Ovary (tissue), 3 donors: ENCODE measurements at regions not wholly inside any gene's neighbourhood (a gene's known extent, or its start where the extent isn't known, plus 50 kb on each side); places are given as distances from the start of the nearest gene placed in this dataset.

Source experiments
- CTCF ChIP-seq, 3 donors: fragments of 450-650 bp in 2 of 3; fragments of 200-600 bp in 1 of 3; IDR thresholded peaks; one replicate each; pipeline versions ENCODE4 v1.5.1 to v1.8.0; 2016 to 2022; ENCODE audit warnings: antibody characterized with exemption in 3 of 3, mild to moderate bottlenecking in 1 of 3
- EP300 ChIP-seq: sonication (generic); formaldehyde crosslinking; IDR thresholded peaks from one replicate; pipeline ENCODE4 v1.6.1; 2017; ENCODE audit warnings: antibody characterized with exemption
- POLR2A ChIP-seq: fragments of 450-650 bp; IDR thresholded peaks from one replicate; pipeline ENCODE4 v1.6.1; 2017; ENCODE audit warnings: antibody characterized with exemption, mild to moderate bottlenecking, moderate library complexity
- donor health status: DM: no; HTN: no; CAD: no.

GRCh38 chr2:221845021-221845365 is 272.9 kb upstream of the EPHA4 start:
- TF ChIP-seq CTCF (IDR thresholded peaks at IDR 0.05) = no peak
- no peak for TF ChIP-seq POLR2A
- TF ChIP-seq EP300 = no peak
